T-helper 2 cell (primary cell): ENCODE measurements at regions not wholly inside any gene's neighbourhood (a gene's known extent, or its start where the extent isn't known, plus 50 kb on each side); places are given as distances from the start of the nearest gene placed in this dataset.
A peak's percentile ranks its signal among the peaks of the same experiment; 100 is the strongest.
"Not testable (repeated sequence)": the region's sequence is repeated elsewhere in the genome, so short reads cannot be mapped to it uniquely, and the experiment has no call there.

Source experiments
- DNase-seq, 5 experiments: peaks; one replicate each; pipeline versions ENCODE4 v3.0.0 to v3.0.0-alpha.2; 2012 to 2022

DNA sequence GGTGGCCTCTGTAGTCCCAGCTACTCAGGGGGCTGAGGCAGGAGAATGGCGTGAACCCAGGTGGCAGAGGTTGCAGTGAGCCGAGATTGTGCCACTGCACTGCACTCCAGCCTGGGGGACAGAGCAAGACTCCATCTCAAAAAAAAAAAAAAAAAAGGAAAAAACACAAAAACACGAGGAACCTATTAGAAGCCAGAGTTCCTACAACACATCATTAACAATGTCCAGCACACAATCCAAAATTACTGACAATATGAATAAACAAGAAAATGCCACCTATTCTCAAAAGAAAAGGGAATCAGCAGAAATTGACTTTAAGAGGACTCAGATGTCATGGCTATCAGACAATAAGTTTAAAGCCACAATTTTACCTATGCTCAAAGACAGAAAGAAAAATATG, 57.3 kb upstream of the HS3ST3A1 start:
- not testable (repeated sequence) for DNase-seq

DNA sequence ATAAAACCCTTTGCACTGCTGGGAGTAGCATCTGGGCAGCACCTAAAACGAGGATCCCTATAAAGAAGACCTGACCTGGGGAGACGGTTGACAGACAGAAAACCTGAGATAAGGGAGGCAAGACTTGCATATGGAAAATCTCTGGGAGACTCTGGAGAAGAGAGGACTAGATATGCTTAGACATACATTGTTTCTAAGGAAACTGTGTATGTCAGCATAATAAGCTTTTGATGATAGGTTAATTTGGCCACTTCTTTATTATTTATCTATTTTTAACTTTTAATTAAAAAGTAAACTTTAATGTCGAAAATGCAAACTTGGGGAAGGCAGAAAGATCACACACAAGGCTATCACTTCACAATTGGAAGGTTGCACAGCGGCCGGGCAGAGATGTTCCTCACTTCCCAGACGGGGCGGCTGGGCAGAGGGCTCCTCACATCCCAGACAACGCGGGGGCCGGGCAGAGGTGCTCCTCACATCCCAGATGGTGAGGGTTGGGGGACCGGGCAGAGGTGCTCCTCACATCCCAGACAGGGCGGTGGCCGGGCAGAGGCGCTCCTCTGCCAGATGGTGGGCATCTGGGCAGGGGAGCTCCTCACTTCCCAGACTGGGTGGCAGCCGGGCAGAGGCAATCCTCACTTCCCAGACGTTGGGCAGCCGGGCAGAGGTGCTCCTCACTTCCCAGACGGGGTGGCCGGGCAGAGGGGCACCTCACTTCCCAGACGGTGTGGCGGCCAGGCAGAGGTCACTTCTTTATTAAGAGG, 64.3 kb upstream of the HS3ST3A1 start:
- no peak for DNase-seq

DNA sequence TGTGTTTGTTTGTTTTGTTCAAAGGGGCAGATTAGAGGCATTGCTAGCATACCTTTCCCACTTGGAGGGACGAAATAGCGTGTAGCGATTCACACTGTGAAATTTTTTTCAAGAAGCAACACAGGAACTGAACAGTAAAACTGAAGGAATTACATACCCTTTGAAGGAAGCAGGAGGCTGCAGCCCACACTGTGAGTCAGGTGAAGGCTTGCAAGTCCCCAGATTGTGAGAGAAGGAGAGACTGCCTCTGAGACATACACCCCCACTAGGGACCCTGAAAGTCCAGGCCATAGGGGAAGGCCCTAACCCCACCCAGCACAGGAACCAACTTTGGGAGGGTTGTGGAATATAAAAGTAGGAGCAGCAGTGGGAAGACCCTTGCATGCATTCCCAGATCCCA, 69.6 kb upstream of the HS3ST3A1 start:
- no peak for DNase-seq

DNA sequence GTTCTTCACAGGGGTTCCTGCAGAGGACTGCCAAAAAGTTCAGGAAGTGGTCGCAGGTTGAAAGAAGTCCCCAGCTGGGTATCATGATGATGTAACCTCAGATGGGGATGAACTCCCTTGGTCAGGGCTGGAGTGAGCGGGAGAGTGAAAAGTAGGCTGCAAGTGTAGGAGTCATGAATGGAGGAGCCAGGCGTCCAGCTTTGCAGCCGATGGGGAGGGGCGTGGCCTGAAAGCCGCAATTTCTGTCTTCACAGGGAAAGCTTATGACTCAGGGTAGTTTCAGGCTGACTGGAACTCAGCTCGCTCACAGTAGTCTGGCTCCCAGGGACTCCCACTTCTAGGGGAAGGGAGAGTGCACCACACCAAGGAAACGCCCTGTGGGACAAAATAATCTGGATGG, 70.0 kb upstream of the HS3ST3A1 start:
- DNase-seq = peak in 2 of 5 experiments; percentile 3 to 57

DNA sequence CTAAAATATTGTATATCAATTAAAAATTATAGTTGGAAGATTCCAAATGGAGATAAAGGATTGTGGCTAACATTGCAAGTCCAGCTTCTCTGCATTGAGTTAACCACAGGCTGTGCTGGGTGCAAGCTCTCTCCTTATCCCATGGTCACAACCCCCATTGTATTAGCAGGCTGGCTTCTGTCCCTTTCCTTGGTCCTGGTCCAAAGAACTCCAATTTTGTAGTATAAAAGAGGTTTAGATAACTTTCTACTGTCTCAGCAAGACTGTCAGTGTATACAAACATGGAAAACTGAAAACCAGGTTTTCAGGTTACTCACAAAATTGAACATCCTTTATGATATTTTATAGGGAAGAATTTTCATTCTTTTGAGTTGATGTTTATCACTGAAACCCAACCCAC, 76.6 kb upstream of the HS3ST3A1 start:
- no peak for DNase-seq

DNA sequence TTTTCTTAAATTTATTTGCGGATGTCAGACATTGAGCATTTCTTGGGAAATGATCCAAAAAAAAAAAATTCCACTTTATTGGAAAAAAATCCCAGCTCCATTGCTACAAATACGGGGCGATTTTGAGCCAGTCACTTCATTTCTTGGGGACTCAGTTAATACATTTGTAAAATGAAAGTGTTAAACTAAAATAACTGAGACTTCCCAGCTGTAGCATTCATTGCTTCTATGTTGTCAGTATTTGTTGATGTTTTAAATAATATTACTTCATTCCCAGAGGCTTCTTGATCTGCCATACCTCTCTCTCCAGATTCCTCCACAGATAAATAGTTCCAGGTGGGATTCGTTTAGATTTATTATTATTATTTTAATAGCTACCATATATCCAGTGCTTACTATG, 77.1 kb upstream of the HS3ST3A1 start:
- no peak for DNase-seq

DNA sequence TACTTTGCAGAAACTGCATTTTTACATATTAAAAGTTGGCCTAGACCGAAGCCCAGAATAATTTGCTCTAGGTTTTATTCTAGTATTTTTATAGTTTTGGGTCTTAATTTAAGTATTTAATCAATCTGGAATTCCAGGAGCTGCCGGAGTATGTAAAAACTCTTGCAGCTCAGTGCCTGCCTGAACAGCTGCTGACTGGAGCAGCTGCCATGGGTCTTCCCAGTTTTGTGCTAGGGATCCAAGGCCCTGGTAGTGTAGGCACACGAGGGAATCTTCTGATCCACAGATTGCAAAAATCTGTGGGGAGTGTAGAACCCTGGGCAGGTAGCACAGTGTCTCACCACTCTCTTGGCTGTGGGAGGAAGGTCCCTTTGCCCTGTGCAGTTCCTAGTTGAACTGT, 87.0 kb upstream of the HS3ST3A1 start:
- no peak for DNase-seq

DNA sequence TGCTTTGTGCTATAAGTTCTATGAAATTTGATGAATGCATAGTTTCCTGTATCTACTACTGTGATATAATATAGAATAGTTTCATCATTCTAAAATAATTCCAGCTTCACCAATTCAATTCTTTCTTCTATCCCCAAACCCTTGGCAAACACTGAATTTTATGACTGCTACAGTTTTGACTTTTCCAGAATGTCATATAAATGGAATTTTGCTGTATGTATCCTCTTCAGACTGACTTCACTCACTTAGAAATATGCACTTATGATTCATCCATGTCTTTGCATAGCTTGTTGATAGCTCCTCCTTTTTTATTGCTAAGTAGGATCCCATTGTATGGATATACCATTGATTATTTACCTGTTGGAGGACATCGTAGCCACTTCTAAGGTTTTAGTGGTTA, 89.1 kb upstream of the HS3ST3A1 start:
- no peak for DNase-seq

DNA sequence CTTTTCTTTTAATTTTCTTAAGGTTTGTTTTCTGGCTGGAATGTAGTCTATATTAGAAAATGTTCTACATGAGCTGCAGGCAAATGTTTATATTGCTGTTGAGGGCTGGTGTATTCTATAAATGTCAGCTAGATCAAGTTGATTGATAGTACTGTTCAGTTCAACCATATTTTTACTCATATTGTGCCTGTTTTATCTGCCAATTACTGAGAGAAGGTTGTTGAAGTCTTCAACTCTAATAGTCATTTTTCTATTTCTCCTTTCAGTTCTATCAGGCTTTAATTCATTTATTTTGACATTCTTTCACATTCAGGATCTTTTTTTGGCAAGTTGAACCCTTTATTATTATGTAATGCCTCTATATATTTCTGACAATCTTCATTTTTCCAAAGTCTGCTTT, 93.2 kb upstream of the HS3ST3A1 start:
- no peak for DNase-seq

DNA sequence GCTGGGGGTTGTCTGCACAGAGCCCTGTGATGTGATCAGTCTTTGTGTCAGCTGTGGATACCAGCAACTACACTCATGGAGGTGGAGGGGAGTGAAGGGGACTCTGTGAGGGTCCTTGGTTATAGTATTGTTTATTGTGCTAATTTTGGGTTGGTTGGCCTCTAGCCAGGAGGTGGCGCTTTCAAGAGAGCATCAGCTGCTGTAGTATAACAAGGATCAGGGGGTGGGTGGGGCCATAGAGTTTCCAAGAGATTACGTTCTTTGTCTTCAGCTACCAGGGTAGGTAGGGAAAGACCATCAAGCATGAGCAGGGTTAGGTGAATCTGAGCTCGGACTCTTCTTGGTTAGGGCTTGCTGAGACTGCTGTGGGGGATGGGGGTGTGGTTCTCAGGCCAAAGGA, 97.1 kb upstream of the HS3ST3A1 start:
- DNase-seq = peak in 1 of 5 experiments; percentile 19

DNA sequence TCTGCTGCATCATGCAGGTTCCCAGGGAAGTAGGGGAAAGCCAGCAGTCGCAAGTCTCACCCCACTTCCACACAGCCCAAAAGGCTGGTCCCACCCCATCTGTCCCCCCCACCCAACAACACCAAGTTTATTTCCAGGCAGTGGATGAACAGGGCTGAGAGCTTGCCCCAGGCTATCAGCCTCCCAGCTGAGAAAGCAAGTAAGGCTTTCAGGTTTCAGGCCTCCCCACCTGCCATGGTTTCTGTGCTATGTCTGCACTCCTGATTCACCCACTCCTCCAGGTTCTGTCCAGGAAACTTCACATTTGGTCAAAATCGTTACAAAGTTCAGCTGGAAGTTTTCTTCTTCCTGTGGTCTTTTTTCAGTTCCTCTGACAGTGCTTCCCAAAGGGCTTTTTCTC, 97.5 kb upstream of the HS3ST3A1 start:
- DNase-seq = no peak

DNA sequence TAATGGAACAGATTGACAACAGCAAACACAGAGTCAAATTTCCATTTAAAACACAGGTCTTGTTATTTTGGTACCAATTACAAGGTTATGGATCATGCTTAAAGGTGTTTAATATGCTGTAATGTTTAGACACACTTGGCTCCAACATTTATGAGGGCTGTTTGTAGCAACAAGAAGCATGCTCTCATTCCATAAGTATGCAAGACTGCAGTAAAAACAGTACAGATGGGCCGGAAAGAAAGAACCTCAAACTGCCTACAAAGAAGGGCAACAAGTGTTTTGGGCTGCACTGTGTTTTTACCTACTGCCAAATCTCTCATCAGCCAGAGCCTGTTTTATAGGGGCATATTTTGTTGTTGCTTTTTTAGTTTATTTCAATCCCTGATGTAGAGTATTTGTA, 100.5 kb upstream of the HS3ST3A1 start:
- no peak for DNase-seq

DNA sequence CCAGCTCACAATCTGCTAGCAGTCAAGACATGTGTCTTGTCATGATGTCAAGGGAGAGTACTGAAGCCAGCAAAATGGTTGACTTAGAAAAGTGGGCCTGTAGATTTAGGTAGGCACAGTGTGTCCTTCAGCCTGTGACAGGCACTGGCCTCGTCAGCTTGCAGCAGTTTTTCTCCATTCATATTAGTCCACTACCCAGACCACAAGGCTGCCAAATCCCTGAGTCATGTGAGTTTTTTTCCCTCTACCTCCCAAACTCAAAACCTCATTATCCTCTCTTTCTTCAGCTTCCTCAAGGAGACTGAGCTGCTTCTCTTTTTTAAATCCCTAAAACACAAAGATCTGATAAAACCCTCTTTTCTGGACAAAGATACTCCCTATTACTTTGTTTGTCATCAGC, 102.6 kb upstream of the HS3ST3A1 start:
- no peak for DNase-seq

DNA sequence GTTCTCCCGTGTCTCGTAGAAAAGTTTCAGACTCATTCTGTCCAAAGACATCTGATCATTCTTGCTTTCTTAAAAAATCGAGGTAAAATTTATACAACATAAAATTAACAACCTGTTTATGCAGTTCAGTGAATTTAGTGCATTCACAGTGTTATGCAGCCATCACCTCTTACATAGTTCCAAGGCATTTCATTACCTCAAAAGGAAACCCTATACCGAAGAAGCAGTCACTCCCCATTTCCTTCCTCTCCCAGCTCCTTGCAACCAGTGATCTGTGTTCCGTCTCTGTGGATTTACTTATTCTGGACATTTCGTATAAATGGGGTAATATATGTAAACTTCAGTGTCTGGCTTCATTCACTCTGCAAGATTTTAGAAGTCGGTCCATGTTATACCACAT, 103.5 kb upstream of the HS3ST3A1 start:
- no peak for DNase-seq

DNA sequence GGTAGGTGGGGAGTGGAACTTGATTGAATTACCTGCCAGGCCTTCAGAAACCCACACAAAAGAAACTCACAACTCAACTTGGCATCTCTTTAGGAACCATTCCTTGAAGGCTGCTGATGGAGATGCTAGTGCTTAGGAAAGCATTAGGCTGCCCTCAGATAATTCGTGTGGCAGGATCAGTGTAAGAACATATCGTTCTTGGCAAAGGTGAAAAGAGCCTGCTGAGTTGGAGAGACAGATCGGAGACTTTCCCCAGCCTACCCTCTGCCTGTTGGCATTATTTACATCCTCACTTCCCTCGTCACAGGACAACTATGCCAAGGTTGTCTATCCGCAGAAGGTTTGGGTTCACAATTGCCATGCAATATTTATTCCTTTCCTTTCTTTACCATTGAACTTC, 120.0 kb upstream of the HS3ST3A1 start:
- DNase-seq = no peak

DNA sequence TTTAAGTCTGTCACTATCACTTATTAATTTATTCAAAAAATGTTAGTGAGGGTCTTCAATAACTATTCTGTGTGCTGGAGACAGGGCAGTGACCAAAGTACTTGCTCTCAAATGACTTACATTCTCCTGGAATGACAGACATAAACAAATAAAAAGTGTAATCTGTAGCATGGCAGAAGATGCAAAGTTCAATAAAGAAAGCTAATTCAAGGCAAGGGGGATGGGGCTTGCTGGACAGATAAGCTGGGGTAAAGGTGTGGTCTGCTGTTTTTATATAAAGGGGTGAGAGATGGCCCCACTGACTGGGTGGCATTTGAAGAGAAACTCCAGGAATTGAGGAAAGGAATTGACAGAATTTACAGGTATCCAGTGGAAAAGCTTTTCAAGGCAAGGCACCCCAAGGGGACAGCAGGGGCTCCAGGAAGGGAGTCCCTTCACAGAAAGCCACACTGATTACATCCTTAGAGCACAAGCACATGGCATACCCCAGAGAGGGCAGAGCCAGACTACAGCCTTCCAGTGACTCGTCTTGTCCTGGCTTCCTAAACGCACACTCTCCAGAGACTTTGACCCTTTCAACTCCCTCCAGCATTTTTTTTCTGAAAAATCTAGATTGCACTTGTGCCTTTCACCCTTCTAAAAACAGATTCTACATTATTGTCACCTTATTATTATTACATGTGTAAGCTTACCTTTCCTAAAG, 123.7 kb upstream of the HS3ST3A1 start:
- no peak for DNase-seq

DNA sequence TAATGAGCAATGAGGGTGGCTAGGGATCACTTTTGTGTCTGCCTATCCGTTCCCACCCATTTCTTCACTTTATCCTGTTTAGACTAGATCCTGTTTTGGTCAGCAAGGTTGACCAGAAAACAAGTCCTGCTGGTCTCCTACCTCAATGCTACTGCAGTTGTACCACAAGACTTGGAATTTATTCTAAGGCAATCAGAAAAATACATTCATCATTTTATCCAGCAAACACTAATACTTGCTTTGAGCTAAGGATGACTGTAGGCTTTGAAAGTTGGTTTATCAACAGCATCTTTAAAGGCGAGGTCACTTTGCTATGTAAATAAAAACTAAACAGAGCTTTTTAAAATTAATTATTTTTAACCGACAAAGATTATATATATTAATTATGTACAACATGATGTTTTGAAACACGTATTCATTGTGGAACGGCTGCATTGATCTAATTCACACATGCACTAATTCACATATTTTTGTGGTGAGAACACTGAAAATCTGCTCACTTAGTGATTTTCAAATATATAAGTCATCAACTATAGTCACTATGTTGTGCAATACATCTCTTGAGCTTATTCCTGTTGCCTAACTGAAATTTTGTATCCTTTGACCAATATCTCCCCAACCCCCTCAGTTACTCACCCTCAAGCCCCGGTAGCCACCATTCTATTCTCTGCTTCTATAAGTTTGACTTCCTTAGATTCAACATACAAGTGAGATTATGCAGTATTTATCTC, 125.9 kb upstream of the HS3ST3A1 start:
- DNase-seq = no peak

DNA sequence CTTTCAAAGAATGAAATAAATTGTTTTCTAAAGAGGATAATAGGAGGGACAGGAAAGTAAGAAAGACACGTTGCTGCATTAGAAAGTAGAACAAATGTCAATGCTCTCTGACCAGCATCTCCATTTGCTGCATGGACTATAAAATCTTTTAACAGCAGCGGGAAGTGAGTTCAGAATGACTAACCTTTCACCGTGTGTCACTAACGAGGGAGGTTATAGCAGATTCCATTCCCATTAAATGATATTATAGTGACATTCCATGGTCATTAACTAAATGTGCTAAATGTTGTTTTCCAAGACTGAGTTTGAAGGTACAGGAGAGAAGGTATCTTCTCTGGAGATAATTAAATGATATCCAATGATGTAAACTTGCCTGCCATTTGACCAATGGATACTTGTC, 127.1 kb upstream of the HS3ST3A1 start:
- no peak for DNase-seq

DNA sequence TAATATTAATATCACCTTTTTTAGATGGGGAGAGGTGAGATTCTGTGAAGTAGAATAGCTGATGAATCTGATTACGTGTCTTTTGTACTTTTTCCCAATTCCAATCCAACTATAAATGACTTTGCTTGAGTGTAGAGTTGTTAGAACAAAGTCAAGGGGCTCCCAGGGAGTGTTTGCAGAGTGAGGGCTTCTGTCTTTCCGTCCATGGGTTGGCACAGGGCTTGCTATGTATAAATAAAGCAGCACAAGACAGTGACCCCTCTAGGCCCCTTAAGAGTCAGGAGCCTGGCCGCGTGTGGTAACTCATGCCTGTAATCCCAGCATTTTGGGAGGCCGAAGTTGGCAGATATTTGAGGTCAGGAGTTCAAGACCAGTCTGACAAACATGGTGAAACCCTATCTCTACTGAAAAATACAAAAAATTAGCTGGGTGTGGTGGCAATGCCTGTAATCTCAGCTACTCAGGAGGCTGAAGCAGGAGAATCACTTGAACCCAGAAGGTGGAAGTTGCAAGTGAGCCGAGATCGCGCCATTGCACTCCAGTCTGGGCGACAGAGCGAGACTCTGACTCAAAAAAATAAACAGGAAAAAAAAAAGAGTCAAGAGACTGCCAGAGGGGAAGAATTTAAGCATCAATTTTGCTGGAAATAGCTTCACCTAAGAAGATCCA, 127.9 kb upstream of the HS3ST3A1 start:
- no peak for DNase-seq

DNA sequence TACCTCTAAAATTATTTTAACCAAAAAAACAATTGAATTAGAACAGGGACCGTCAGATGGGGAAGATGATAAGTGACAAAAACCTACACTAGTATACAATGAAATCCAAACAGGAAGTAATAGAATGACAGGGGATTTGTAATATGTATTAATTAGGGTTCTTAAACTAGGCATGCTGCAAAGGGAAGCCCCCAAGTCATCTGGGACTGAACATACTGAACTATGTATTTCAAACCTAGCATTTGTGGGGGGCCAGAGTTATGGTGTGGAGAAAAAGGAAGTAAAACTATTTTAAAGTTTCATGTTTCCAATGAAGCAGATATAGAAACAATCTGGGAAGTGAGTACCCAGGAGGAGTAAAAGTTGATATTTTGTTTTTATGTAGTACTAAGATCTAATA, 133.2 kb upstream of the HS3ST3A1 start:
- no peak for DNase-seq

DNA sequence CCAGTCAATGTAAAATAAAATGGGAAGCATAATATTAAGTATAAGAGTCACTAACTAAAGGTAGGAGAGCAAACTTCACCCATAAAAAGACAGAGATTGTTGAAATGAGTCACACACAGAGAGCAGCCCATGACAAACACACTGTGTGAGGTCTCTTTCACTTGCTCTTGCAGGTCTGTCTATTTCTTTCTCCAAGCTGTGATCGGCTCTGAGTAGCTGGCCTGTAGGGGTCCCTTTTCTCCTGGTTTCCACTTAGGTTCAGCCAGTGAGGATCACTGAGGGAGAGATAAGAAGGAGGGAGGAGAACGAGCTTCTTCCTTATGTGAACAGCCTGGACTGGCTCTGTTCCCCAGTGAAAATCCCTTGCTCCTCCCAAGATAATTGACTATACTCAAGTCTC, 133.7 kb upstream of the HS3ST3A1 start:
- peak in 1 of 5 experiments; percentile 2 for DNase-seq

DNA sequence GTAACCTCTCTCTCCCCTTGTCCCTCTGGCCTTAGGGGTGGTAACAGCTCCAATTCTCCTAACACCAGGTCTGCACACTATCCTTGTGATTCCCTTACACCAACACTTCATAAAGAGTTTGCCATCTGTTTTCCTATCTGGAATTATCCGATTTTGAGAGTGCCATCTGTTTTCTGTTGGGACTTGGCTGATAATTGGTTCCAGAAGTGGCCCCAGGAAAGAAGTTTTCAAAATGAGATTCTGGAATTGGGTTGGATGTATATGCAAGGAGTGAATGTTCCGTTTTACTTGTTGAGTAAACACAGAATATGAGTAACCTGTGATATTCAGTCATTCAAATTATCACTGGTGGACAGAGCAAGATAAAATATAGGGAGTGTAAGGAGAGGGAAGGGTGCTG, 134.1 kb upstream of the HS3ST3A1 start:
- no peak for DNase-seq

DNA sequence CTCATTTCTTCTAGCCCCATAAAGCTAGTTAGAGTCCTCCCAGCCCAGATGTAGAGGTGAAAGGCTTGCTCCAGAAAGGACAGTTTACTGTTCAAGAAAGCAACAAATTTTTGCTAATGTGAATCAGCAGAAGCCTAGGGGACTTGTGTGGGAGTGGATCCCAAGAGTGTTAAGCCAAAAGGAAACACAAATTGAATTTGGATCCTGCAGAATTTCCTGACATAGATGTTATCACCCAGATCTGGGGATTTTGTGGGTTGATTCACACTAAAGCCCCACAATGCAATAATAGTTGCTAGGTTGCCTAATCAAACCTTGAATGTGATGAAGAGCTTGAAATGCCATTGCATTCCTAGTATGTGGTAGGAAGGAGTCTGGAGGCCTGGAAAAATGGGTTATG, 135.2 kb upstream of the HS3ST3A1 start:
- DNase-seq = no peak
